Thoracic aorta (tissue), 2 donors: ENCODE measurements at regions not wholly inside any gene's neighbourhood (a gene's known extent, or its start where the extent isn't known, plus 50 kb on each side); places are given as distances from the start of the nearest gene placed in this dataset.

Source experiments
- ATAC-seq: fragments of 150-250 bp; one replicate; pipeline ENCODE4 v1.8.0; 2017; ENCODE audit warnings: low read depth; ENCODE audit not compliant: insufficient number of reproducible peaks, low FRiP score
- DNase-seq: peaks from one replicate; pipeline ENCODE4 v3.0.0-alpha.2; 2020; ENCODE audit warnings: low spot score
- H3K27ac ChIP-seq, 2 donors: fragments of 200-600 bp; sonication (generic); 1 replicate in 1 of 2; 2 replicates in 1 of 2; pipeline ENCODE4 v1.5.1; 2016; ENCODE audit warnings: mild to moderate bottlenecking in 2 of 2, moderate library complexity in 2 of 2
- H3K27me3 ChIP-seq: fragments of 200-600 bp; sonication (generic); replicated peaks from 2 replicates; pipeline ENCODE4 v1.6.0; 2016; ENCODE audit warnings: mild to moderate bottlenecking; ENCODE audit not compliant: insufficient read depth
- H3K36me3 ChIP-seq: fragments of 200-600 bp; sonication (generic); one replicate; pipeline ENCODE4 v1.5.1; 2016
- H3K4me1 ChIP-seq, 2 donors: fragments of 200-600 bp; sonication (generic); 1 replicate in 1 of 2; 2 replicates in 1 of 2; pipeline versions ENCODE4 v1.5.1 to v1.6.0; 2016; ENCODE audit warnings: low read depth in 2 of 2, mild to moderate bottlenecking in 1 of 2; ENCODE audit not compliant: control insufficient read depth in 1 of 2
- H3K4me3 ChIP-seq: fragments of 200-600 bp; sonication (generic); 2 replicates; pipeline ENCODE4 v1.5.1; 2016; ENCODE audit warnings: mild to moderate bottlenecking
- H3K9me3 ChIP-seq: fragments of 200-600 bp; sonication (generic); 2 replicates; pipeline ENCODE4 v1.5.1; 2016
- CTCF ChIP-seq: fragments of 200-600 bp; sonication (generic); IDR thresholded peaks from one replicate; pipeline ENCODE4 v1.5.1; 2019; ENCODE audit warnings: antibody characterized with exemption

GRCh38 chr16:80208743-80209142 is 332.1 kb upstream of the DYNLRB2 start:
- TF ChIP-seq CTCF: no peak
- no peak for DNase-seq
- no peak overlapping the region for H3K4me3 ChIP-seq
- H3K27ac ChIP-seq: no peak overlapping the region
- no peak for ATAC-seq
- H3K4me1 ChIP-seq: no peaks in the 10 kb centered on the region
- no peaks in the 10 kb centered on the region for H3K9me3 ChIP-seq
- no peaks in the 10 kb centered on the region for H3K27me3 ChIP-seq
- H3K36me3 ChIP-seq: no peaks in the 10 kb centered on the region

- Histone ChIP-seq H3K4me1 (no peaks in the 10 kb centered on the region), H3K36me3 (no peaks in the 10 kb centered on the region), H3K27me3 (no peaks in the 10 kb centered on the region), H3K4me3 (no peak overlapping the region), H3K9me3 (no peaks in the 10 kb centered on the region), H3K27ac (no peak overlapping the region)
- no peak for TF ChIP-seq CTCF
- ATAC-seq (no peak), DNase-seq (no peak)
These were observed 332.8 kb upstream of the DYNLRB2 start for GRCh38 chr16:80208015-80208414.

- DNase-seq (no peak), ATAC-seq (no peak)
- no peak for TF ChIP-seq CTCF
- H3K4me1 ChIP-seq: no peaks in the 10 kb centered on the region
- no peaks in the 10 kb centered on the region for H3K9me3 ChIP-seq
- no peaks in the 10 kb centered on the region for H3K36me3 ChIP-seq
- no peaks in the 10 kb centered on the region for H3K27me3 ChIP-seq
- no peak overlapping the region for H3K4me3 ChIP-seq
- H3K27ac ChIP-seq: no peak overlapping the region
These were observed 337.0 kb upstream of the DYNLRB2 start for GRCh38 chr16:80203821-80204220.

- no peak for ATAC-seq
These were observed 337.9 kb upstream of the DYNLRB2 start for GRCh38 chr16:80202831-80203413.

GRCh38 chr16:80200079-80200478 is 340.7 kb upstream of the DYNLRB2 start:
- no peaks in the 10 kb centered on the region for H3K27me3 ChIP-seq
- H3K4me3 ChIP-seq: no peak overlapping the region
- no peak for TF ChIP-seq CTCF
- no peaks in the 10 kb centered on the region for H3K36me3 ChIP-seq
- no peak for ATAC-seq
- H3K27ac ChIP-seq: no peak overlapping the region
- no peaks in the 10 kb centered on the region for H3K9me3 ChIP-seq
- no peak for DNase-seq
- H3K4me1 ChIP-seq: peaks cover 0 to 6% of the 10 kb centered on the region in 2 donors

More at GRCh38 chr16:80202831-80203413, 337.9 kb upstream of the DYNLRB2 start:
- Histone ChIP-seq H3K4me1 (peaks cover 0 to 2% of the 10 kb centered on the region in 2 donors), H3K9me3 (no peaks in the 10 kb centered on the region), H3K4me3 (no peak overlapping the region), H3K36me3 (no peaks in the 10 kb centered on the region), H3K27ac (no peak overlapping the region), H3K27me3 (no peaks in the 10 kb centered on the region)
- TF ChIP-seq CTCF: no peak
- DNase-seq: no peak
